ENCODE measurements at regions not wholly inside any gene's neighbourhood (a gene's known extent, or its start where the extent isn't known, plus 50 kb on each side); places are given as distances from the start of the nearest gene placed in this dataset.

- Histone ChIP-seq H3K4me1 (ENCODE audit: control insufficient read depth in 1 of 2, extremely low read depth in 1 of 2, insufficient read depth in 2 of 2, low read length in 2 of 2) (no peaks in the 10 kb centered on the region), H3K27me3 (replicated peaks in 1 of 2; ENCODE audit: control insufficient read depth in 2 of 2, extremely low read depth in 1 of 2, insufficient read depth in 2 of 2, low read length in 1 of 2) (no peaks in the 10 kb centered on the region), H3K27ac (ENCODE audit: low read length) (no peak overlapping the region), H3K9me3 (no peaks in the 10 kb centered on the region), H3K36me3 (ENCODE audit: control insufficient read depth in 2 of 2, extremely low read depth in 1 of 2, insufficient read depth in 1 of 2, low read length in 1 of 2) (no peaks in the 10 kb centered on the region), H3K4me3 (ENCODE audit: control insufficient read depth in 1 of 2, extremely low read depth in 1 of 2, low read length in 1 of 2) (no peak overlapping the region)
- H3K27ac Mint-ChIP-seq, result no peak overlapping the region
- no peak overlapping the region for H3K4me3 Mint-ChIP-seq
- peaks cover 7 to 10% (median 8%) of the 10 kb centered on the region in 3 donors for H3K9me3 Mint-ChIP-seq
- no peaks in the 10 kb centered on the region for H3K27me3 Mint-ChIP-seq
- ATAC-seq (replicated peaks in 1 of 4), result no peak
- POLR2A ChIA-PET, result no interaction called here
- WGBS (ENCODE audit: insufficient coverage), result no CpG with 5 or more reads among the region's 1 CpG
- DNase-seq, result no peak
- CTCF ChIA-PET, result no interaction called here
- H3K36me3 Mint-ChIP-seq, result no peaks in the 10 kb centered on the region
- no peaks in the 10 kb centered on the region for H3K4me1 Mint-ChIP-seq
Observed at GRCh38 chr12:72095025-72095424, 156.4 kb downstream of the TPH2 start.

GRCh38 chr12:72098622-72099021 is 160.0 kb downstream of the TPH2 start:
- Histone ChIP-seq H3K27me3 (replicated peaks in 1 of 2; ENCODE audit: control insufficient read depth in 2 of 2, extremely low read depth in 1 of 2, insufficient read depth in 2 of 2, low read length in 1 of 2) (no peaks in the 10 kb centered on the region), H3K27ac (ENCODE audit: low read length) (no peak overlapping the region), H3K9me3 (no peaks in the 10 kb centered on the region), H3K4me3 (ENCODE audit: control insufficient read depth in 1 of 2, extremely low read depth in 1 of 2, low read length in 1 of 2) (no peak overlapping the region), H3K4me1 (ENCODE audit: control insufficient read depth in 1 of 2, extremely low read depth in 1 of 2, insufficient read depth in 2 of 2, low read length in 2 of 2) (no peaks in the 10 kb centered on the region), H3K36me3 (ENCODE audit: control insufficient read depth in 2 of 2, extremely low read depth in 1 of 2, insufficient read depth in 1 of 2, low read length in 1 of 2) (no peaks in the 10 kb centered on the region)
- H3K4me3 Mint-ChIP-seq, result no peak overlapping the region
- no peaks in the 10 kb centered on the region for H3K36me3 Mint-ChIP-seq
- H3K27ac Mint-ChIP-seq, result no peak overlapping the region
- no peaks in the 10 kb centered on the region for H3K27me3 Mint-ChIP-seq
- POLR2A ChIA-PET, result no interaction called here
- H3K4me1 Mint-ChIP-seq, result no peaks in the 10 kb centered on the region
- WGBS (ENCODE audit: insufficient coverage), result 83% methylated on average over 3 of the region's 4 CpGs
- H3K9me3 Mint-ChIP-seq, result peaks cover 3 to 6% (median 5%) of the 10 kb centered on the region in 3 donors
- ATAC-seq (replicated peaks in 1 of 4), result no peak
- CTCF ChIA-PET, result no interaction called here
- no peak for DNase-seq

- H3K4me3 Mint-ChIP-seq, result no peak overlapping the region
- no peaks in the 10 kb centered on the region for H3K9me3 Mint-ChIP-seq
- Histone ChIP-seq H3K27ac (ENCODE audit: low read length) (no peak overlapping the region), H3K27me3 (replicated peaks in 1 of 2; ENCODE audit: control insufficient read depth in 2 of 2, extremely low read depth in 1 of 2, insufficient read depth in 2 of 2, low read length in 1 of 2) (no peaks in the 10 kb centered on the region), H3K4me3 (ENCODE audit: control insufficient read depth in 1 of 2, extremely low read depth in 1 of 2, low read length in 1 of 2) (no peak overlapping the region), H3K4me1 (ENCODE audit: control insufficient read depth in 1 of 2, extremely low read depth in 1 of 2, insufficient read depth in 2 of 2, low read length in 2 of 2) (no peaks in the 10 kb centered on the region), H3K36me3 (ENCODE audit: control insufficient read depth in 2 of 2, extremely low read depth in 1 of 2, insufficient read depth in 1 of 2, low read length in 1 of 2) (no peaks in the 10 kb centered on the region), H3K9me3 (no peaks in the 10 kb centered on the region)
- POLR2A ChIA-PET, result no interaction called here
- ATAC-seq (replicated peaks in 1 of 4) (no peak), DNase-seq (no peak)
- no peaks in the 10 kb centered on the region for H3K27me3 Mint-ChIP-seq
- WGBS (ENCODE audit: insufficient coverage), result no CpG with 5 or more reads among the region's 2 CpGs
- H3K36me3 Mint-ChIP-seq, result no peaks in the 10 kb centered on the region
- H3K27ac Mint-ChIP-seq, result no peak overlapping the region
- CTCF ChIA-PET, result no interaction called here
- no peaks in the 10 kb centered on the region for H3K4me1 Mint-ChIP-seq
Observed at GRCh38 chr12:72100854-72101253, 162.2 kb downstream of the TPH2 start.

GRCh38 chr12:72102150-72102549 is 163.5 kb downstream of the TPH2 start:
- Histone ChIP-seq H3K4me1 (ENCODE audit: control insufficient read depth in 1 of 2, extremely low read depth in 1 of 2, insufficient read depth in 2 of 2, low read length in 2 of 2) (no peaks in the 10 kb centered on the region), H3K4me3 (ENCODE audit: control insufficient read depth in 1 of 2, extremely low read depth in 1 of 2, low read length in 1 of 2) (no peak overlapping the region), H3K27me3 (replicated peaks in 1 of 2; ENCODE audit: control insufficient read depth in 2 of 2, extremely low read depth in 1 of 2, insufficient read depth in 2 of 2, low read length in 1 of 2) (no peaks in the 10 kb centered on the region), H3K27ac (ENCODE audit: low read length) (no peak overlapping the region), H3K36me3 (ENCODE audit: control insufficient read depth in 2 of 2, extremely low read depth in 1 of 2, insufficient read depth in 1 of 2, low read length in 1 of 2) (no peaks in the 10 kb centered on the region), H3K9me3 (no peaks in the 10 kb centered on the region)
- WGBS (ENCODE audit: insufficient coverage), result 61% methylated on average over 2 of the region's 3 CpGs
- ATAC-seq (replicated peaks in 1 of 4), result no peak
- H3K36me3 Mint-ChIP-seq, result no peaks in the 10 kb centered on the region
- H3K27ac Mint-ChIP-seq, result no peak overlapping the region
- no peaks in the 10 kb centered on the region for H3K27me3 Mint-ChIP-seq
- DNase-seq, result no peak
- H3K4me1 Mint-ChIP-seq, result no peaks in the 10 kb centered on the region
- no peaks in the 10 kb centered on the region for H3K9me3 Mint-ChIP-seq
- POLR2A ChIA-PET, result no interaction called here
- CTCF ChIA-PET, result no interaction called here
- H3K4me3 Mint-ChIP-seq, result no peak overlapping the region

- H3K27ac ChIP-seq (ENCODE audit: low read length), result no peak overlapping the region
- no peak overlapping the region for H3K4me3 Mint-ChIP-seq
- ChIA-PET POLR2A (no interaction called here), CTCF (interaction anchor here in 1 of 2 donors (0.5 kb wide), 1 partner anchor 74 kb away, joined by 3 read pairs; no protein-coding TSS in a partner anchor)
- no peaks in the 10 kb centered on the region for H3K4me1 Mint-ChIP-seq
- no peaks in the 10 kb centered on the region for H3K4me1 ChIP-seq (ENCODE audit: control insufficient read depth in 1 of 2, extremely low read depth in 1 of 2, insufficient read depth in 2 of 2, low read length in 2 of 2)
- DNase-seq, result no peak
- H3K27me3 Mint-ChIP-seq, result no peaks in the 10 kb centered on the region
- no peaks in the 10 kb centered on the region for H3K9me3 ChIP-seq
- H3K27ac Mint-ChIP-seq, result no peak overlapping the region
- H3K36me3 ChIP-seq (ENCODE audit: control insufficient read depth in 2 of 2, extremely low read depth in 1 of 2, insufficient read depth in 1 of 2, low read length in 1 of 2), result no peaks in the 10 kb centered on the region
- ATAC-seq (replicated peaks in 1 of 4), result no peak
- no peaks in the 10 kb centered on the region for H3K36me3 Mint-ChIP-seq
- H3K9me3 Mint-ChIP-seq, result no peaks in the 10 kb centered on the region
- no peak overlapping the region for H3K4me3 ChIP-seq (ENCODE audit: control insufficient read depth in 1 of 2, extremely low read depth in 1 of 2, low read length in 1 of 2)
- H3K27me3 ChIP-seq (replicated peaks in 1 of 2; ENCODE audit: control insufficient read depth in 2 of 2, extremely low read depth in 1 of 2, insufficient read depth in 2 of 2, low read length in 1 of 2), result no peaks in the 10 kb centered on the region
Observed at GRCh38 chr12:72105849-72106248, 166.3 kb upstream of the TRHDE start.

GRCh38 chr12:72110937-72111650 is 161.1 kb upstream of the TRHDE start:
- Histone ChIP-seq H3K27ac (ENCODE audit: low read length) (no peak overlapping the region), H3K9me3 (no peaks in the 10 kb centered on the region), H3K36me3 (ENCODE audit: control insufficient read depth in 2 of 2, extremely low read depth in 1 of 2, insufficient read depth in 1 of 2, low read length in 1 of 2) (no peaks in the 10 kb centered on the region), H3K4me1 (ENCODE audit: control insufficient read depth in 1 of 2, extremely low read depth in 1 of 2, insufficient read depth in 2 of 2, low read length in 2 of 2) (no peaks in the 10 kb centered on the region), H3K4me3 (ENCODE audit: control insufficient read depth in 1 of 2, extremely low read depth in 1 of 2, low read length in 1 of 2) (no peak overlapping the region), H3K27me3 (replicated peaks in 1 of 2; ENCODE audit: control insufficient read depth in 2 of 2, extremely low read depth in 1 of 2, insufficient read depth in 2 of 2, low read length in 1 of 2) (no peaks in the 10 kb centered on the region)
- 100% methylated on average over 1 of the region's 5 CpGs for WGBS (ENCODE audit: insufficient coverage)
- H3K9me3 Mint-ChIP-seq, result peaks cover 0 to 4% (median 0%) of the 10 kb centered on the region in 3 donors
- no peak for DNase-seq
- ATAC-seq (replicated peaks in 1 of 4), result no peak
- no peaks in the 10 kb centered on the region for H3K4me1 Mint-ChIP-seq
- H3K4me3 Mint-ChIP-seq, result no peak overlapping the region
- H3K36me3 Mint-ChIP-seq, result no peaks in the 10 kb centered on the region
- CTCF ChIA-PET, result no interaction called here
- no peaks in the 10 kb centered on the region for H3K27me3 Mint-ChIP-seq
- H3K27ac Mint-ChIP-seq, result no peak overlapping the region
- POLR2A ChIA-PET, result no interaction called here

GRCh38 chr12:72111706-72112105 is 160.5 kb upstream of the TRHDE start:
- Histone ChIP-seq H3K4me3 (ENCODE audit: control insufficient read depth in 1 of 2, extremely low read depth in 1 of 2, low read length in 1 of 2) (no peak overlapping the region), H3K9me3 (no peaks in the 10 kb centered on the region), H3K27ac (ENCODE audit: low read length) (no peak overlapping the region), H3K27me3 (replicated peaks in 1 of 2; ENCODE audit: control insufficient read depth in 2 of 2, extremely low read depth in 1 of 2, insufficient read depth in 2 of 2, low read length in 1 of 2) (no peaks in the 10 kb centered on the region), H3K4me1 (ENCODE audit: control insufficient read depth in 1 of 2, extremely low read depth in 1 of 2, insufficient read depth in 2 of 2, low read length in 2 of 2) (no peaks in the 10 kb centered on the region), H3K36me3 (ENCODE audit: control insufficient read depth in 2 of 2, extremely low read depth in 1 of 2, insufficient read depth in 1 of 2, low read length in 1 of 2) (no peaks in the 10 kb centered on the region)
- no peaks in the 10 kb centered on the region for H3K27me3 Mint-ChIP-seq
- ChIA-PET CTCF (no interaction called here), POLR2A (no interaction called here)
- H3K4me1 Mint-ChIP-seq, result no peaks in the 10 kb centered on the region
- ATAC-seq (replicated peaks in 1 of 4), result no peak
- no CpG with 5 or more reads among the region's 3 CpGs for WGBS (ENCODE audit: insufficient coverage)
- no peak overlapping the region for H3K4me3 Mint-ChIP-seq
- peaks cover 0 to 4% (median 0%) of the 10 kb centered on the region in 3 donors for H3K9me3 Mint-ChIP-seq
- no peak for DNase-seq
- H3K27ac Mint-ChIP-seq, result no peak overlapping the region
- no peaks in the 10 kb centered on the region for H3K36me3 Mint-ChIP-seq

Measured in T-cell (primary cell).